IPS DF 4.7 (cell line): ENCODE measurements at regions not wholly inside any gene's neighbourhood (a gene's known extent, or its start where the extent isn't known, plus 50 kb on each side); places are given as distances from the start of the nearest gene placed in this dataset.
"Not testable (repeated sequence)": the region's sequence is repeated elsewhere in the genome, so short reads cannot be mapped to it uniquely, and the experiment has no call there.

ENCODE experiments used
- DNase-seq: peaks from one replicate; pipeline ENCODE4 v3.0.0-alpha.2; 2013; ENCODE audit warnings: low spot score; ENCODE audit errors: extremely low read depth

DNA sequence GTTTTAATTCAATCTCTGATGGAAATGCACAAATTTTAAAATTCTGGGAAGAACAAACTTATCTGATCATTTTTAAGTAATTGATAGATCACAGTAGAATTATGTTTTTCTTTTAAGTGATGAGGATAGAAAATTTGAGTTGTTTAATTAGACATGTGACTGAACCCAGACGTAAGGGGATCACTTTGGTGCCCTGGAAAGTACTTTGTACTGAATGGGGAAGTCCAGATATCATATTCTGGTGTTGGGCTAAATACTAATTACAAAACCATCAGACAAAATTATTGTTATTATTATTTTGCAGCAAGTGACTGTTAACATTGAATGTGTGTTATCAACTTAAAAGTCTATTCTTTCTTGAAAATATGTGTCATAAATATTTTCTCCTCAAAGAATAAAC, 994.6 kb downstream of the TSN start:
- DNase-seq, result no peak

DNA sequence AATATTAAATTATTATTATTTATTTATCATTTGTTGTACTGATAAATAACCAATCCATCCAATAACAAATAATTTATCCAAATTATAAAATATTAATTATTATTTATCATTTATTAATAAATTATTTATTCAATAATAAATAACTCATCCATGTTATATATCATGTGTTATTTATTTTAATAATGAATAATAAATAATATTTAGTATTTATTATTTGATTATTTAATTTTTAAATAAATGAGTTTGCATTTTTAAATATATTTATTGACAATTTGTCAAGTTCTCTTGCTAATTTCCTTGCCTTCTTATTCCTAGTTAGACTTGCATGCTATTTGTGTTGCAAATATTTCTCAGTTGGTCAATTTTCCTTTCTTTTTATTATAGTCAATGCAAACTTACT, 995.4 kb downstream of the TSN start:
- DNase-seq, result no peak

DNA sequence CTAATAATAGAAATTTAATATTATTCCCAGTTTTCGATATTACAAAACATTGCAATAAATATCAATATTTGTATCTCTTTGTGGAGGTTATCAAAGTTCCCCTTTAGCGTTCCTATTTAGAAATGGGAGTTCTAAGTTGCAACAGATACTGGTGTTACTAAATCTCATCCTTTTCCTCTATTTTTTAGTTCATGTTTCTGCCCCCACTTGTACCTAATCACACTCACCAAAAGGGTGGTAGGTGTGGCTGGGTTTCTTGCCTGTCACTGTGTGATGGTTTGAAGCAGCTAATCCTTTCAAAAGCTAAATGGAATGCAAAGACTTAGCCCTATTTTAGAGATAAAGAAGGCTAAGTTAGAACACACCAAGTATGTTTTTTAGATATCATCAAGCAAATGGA, 997.9 kb downstream of the TSN start:
- no peak for DNase-seq

DNA sequence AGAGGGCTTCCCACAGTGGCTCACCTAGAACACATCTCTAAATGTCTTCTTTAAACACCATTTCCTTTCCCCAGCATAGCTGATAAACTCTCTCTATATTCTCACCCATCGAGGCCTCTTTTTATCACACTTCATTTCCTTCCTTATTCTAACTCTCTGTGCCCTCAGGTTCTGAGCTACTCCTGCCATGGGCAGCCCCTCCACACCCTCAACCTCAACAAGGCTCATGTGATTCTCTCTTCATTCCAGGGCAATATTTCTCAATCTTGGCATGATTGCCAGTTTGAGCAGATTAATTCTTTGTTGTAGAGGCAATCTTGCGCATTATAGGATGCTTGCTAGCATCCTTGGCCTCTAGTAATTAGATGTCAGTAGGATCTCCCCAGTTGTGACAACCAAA, 999.1 kb downstream of the TSN start:
- no peak for DNase-seq

DNA sequence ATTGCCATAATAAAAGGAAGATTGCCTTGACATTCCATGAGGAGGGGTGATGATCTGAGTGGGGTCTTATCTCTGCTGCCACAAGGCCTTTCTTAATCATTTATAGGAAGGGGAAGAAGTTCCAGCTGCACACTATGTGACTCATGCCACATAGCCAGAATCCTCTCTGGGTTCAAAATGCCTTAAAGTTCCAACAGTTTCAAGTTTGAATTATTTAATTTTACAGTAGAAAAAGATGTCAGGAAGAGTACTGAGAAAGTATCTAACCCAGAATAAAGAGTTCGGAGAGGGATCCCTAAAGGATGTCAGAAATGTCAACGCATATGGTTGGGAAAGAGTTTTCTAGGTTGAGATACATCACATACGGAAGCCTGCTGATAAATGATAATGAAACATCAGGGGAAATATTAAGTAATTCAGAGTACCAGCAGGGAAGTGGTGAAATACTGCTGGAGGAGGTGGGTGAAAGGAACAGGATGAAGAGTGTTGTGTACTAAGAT, 999.9 kb downstream of the TSN start:
- no peak for DNase-seq

DNA sequence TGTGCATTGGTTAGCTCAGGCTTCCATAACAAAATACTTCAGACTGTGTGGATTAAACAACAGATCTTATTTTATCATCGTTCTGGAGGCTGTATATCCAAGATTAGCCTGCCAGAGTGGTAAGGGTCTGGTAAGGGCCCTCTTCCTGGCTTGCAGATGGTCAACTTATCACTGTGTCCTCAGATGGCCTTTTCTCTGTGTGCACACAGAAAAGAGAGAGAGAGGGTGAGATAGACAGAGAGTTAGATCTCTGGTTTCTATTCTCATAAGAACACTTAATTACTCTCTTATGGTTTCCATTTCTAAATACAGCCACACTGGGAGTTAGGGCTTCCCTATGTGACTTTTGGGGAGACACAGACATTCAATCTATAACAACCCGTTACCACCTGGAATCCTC, 1003.5 kb downstream of the TSN start:
- no peak for DNase-seq

DNA sequence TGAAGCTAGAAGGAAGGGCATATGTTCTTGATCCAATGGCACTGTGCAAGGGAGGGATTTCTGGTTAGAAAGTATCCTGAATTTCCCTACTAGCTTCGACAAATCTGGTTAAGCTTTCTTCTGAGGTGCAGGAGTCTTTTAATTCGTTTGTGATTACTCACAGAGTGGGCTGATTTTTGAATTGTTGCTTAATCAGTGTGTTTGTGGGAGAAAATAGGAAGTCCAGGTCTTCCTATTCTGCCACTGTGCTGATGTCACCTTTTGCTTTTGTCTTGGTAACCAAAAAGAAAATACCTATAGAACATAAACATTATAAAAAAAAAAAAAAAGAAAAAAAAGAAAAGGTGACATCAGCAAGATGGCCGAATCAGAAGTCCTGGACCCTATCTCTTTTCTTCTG, 1008.6 kb downstream of the TSN start:
- DNase-seq, result no peak

DNA sequence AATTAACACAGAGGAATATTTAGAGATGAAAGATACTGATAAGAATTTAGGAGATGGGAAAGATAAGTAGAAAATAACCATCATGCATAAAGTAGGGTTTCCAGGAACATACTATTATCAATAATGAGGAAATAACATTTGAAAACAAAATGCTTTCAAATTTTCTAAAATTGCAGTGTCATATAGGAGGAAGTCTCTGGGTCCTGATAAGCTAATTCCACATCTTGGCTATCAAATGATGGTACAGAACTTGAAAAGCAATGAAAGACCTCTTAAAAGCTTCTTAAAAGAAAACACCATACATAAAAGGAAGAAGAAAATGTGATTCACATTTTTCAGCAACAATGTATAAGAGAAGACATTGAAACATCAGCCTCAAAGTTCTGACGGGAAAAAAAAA, 1024.8 kb downstream of the TSN start:
- DNase-seq, result no peak

DNA sequence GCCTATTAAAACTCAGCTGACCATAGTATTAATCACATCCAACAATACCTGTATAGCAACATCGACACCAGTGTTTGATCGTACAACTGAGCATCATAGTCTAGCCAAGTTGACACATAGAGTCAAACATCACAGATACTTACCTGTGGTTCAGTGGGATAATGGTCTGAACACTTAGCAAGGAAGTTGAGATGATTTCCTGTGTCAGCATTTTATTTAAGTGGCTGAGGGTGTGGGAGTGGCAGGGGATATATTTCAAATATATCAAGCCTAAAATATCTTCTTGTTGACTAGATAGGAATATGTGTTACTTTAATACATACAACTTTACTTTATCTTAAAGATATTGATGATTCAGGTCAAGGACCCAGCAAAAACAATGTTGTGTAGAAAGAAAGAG, 1038.6 kb downstream of the TSN start:
- no peak for DNase-seq

DNA sequence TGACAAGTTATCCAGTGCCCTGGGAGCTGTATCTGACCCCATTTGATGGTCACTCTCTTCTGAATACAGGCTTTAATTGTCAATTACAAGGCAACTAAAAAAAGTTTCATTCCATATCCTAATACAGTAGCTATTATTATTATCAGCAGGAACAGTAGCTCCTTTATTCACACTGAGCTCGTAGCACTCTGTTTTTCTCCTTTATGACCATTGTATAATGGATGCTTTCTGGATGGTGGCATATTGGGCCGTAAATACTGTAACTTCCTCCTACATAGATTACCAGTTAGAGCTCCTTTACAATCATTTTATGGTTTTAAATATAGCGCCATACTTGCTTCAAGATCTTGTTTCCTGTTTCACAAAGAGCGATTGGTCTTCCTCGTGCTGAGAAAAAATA, 1040.3 kb downstream of the TSN start:
- DNase-seq, result no peak

DNA sequence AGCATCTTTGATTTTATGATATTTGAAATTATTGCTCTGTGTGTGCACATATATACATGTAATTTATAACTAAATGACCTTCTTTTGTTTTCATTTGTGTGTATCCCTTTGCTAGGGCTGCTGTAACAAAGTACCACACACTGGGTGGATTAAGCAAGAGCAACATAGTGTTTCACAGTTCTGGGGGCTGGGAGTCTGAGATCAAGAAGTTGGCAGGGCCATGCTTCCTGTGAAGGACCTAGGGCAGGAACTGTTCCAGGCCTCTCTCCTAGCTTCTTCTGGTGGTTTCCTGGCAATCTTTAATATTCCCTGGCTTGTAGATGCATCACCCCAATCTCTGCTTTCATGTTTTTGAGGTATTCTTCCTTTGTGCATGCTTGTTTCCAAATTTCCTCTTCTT, 1043.9 kb downstream of the TSN start:
- DNase-seq, result no peak

DNA sequence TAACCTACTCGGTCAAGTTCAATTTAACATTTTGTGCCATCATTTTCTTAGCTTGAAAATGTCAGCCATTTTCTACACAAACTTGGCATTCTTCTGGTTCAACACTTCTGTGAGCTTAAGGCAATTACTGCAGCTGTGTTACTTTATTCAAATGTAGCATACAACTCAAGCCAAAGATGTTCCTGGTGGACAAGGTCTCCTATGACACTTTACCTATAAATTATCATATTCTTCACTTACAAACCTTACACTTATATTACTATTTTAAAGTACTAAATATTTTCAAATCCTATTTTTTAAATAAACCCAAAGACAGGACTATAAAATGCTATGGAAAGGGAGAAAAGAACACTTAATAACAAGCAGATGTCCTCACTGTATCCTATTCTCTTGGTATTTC, 1045.3 kb downstream of the TSN start:
- DNase-seq, result no peak

DNA sequence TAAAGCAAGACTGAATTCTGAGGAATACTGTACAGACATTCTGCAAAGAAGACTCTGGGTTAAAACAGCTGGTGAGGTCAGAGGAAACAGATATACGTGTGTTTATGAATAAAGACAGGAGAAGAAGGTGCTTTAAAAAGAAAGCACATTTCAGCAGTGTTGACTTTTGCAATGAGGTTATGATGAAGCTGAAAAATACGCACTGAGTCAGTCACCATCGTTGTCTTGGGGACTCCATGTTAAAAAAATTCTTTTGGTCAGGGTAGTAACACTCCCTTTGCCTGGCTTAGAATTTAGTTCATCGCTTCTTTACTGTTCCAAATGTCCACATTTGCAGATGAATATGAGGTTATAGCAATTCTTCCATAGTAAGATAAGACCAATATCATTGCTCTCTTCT, 1049.0 kb downstream of the TSN start:
- no peak for DNase-seq

DNA sequence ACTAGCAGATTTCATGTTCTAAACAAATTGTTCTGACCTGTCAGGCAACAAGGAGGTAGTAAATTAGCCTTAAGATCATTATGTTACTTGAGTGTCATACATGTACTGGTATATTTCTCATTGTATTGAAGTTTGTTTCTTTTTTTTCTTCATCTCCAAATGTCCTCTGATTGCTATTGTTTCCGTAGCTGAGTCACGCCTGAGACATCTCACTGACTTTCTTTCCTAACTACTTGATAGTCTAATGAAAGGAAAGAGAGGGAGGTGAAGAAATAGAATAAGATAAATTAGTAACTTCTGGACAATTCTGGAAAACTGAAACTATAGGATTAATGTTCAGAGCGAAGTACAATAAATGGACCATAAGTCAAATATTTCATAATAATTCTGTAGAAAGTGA, 1049.9 kb downstream of the TSN start:
- DNase-seq, result no peak

DNA sequence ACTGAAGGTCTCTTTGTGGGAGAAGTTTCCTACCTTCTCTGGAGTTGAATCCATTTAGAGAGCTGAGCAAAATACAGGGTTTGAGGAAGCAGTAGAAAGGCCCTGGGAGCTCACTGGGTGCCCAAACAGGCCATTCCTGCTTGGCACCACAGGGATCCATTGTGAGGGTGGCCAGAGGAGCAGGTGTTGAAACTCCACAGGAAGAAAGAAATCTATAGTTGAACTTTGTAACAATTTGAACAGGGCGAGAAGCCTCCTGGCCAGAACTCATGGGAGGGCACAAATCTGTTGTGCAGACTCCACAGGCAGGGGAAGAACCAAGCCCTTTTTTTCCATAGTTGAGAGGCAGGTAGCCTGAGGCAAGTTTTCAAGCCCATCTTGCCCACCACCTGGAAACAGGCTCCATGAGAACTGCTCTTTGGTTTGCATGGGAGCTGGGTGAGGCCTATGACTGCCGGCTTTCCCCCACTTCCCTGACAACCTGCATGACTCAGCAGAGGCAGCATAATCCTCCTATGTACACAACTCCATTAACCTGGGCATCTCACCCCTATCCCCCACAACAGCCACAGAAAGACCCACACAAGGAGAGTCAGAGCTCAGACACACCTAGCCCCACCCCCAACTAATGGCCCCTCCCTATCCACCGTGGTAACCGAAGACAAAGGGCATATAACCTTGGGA, 1053.0 kb downstream of the TSN start:
- DNase-seq, result no peak

DNA sequence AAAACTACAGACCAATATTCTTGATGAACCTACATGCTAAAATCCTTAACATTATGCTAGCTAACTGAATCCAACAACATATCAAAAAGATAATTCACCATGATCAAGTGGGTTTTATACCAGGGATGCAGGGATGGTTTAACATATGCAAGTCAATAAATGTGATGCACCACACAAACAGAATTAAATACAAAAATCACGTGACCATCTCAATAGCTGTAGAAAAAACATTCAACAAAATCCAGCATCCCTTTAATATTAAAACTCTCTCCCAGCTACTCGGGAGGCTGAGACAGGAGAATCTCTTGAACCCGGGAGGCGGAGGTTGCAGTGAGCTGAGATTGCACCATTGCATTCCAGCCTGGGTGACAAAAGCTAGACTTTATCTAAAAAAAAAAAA, 1056.8 kb downstream of the TSN start:
- DNase-seq, result not testable (repeated sequence)

DNA sequence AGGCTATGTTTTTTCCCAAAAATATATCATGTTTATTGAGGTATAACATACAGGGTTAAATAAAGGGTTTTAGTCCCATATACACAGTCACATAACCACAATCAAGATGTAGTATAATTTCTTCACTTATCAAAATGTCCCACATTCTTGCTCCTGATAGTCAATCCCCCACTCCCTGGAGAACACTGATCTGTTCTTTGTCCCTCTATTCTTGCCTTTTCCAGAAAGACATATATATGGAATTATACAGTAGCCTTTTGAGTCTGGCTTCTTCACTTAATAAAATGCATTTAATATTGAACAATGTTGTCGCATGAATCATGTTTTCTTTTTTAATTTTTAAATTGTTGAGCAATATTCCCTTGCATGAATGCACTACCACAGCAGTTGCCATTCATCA, 1059.7 kb downstream of the TSN start:
- DNase-seq, result no peak

DNA sequence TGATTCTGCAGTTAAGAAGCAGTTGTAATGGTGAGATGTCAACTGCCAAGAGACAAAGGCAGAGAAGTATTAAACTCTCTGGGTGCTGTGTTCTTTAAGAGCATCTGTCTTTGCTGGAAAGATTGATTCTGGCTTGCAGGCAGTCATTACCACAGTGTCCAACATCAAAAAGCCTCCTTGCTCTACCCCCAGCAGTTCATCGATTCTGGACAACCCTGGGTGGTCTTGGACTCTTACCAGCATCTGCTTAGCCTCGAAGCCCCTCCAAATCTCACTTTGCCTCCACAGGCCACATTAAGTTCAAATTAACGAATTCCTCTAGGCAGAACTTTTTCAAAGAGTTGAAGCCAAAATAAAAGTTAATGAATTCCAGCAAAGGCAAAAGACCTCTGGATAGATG, 1061.4 kb downstream of the TSN start:
- no peak for DNase-seq

DNA sequence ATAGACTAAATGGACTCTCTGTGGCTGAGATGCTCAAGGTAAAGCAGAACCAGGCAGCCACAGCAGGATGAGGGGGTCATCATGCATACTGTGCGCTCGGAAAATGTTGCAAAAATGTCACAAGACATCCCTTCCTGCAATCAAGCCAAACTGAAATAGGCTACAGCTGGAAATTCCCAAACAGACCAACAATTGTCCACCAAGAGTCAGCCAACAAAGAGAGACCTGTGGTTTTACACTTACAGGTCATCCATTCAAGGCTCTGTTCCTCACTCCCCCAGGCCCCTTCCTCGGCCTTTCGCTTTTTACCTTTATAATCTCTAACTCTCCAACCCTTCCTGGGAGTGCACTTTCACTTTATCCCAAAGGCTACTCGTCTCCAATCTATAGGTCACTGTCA, 1066.9 kb downstream of the TSN start:
- no peak for DNase-seq

DNA sequence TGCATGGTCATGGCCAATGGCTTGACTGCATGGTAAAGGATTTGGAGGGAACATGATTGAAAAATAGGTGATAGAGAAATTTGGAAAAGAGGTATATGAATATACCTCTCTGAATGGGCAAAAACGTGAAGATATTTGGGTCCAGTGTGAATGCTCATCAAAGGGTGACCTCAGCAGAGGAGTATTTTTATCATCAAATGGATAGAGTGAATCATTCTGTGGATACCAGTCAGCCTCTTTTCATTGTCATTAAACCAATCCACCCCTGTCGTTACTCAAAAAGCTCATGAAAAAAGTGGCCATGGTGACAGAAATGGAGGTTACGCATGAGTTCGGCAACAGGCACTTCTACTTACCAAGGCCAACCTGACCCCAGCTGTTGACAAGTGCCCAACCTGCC, 1074.7 kb downstream of the TSN start:
- DNase-seq, result no peak

DNA sequence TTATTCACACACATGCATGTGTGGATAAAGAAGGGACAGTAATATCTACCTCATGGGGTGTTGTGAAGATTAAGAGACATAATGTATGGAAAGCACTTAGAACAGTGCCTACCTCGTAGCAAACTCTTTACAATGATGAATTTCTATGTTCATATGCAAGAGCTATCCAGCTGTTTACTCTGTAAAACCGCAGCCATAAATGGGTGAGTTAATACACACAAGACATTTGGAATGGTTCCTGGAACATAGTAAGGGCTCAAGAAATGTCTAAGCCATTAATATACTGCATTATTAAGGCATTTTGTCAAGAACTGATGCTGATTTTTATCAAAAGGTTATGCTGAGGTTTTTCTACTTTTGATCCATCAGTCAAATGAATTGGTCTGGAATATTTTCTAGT, 1076.2 kb downstream of the TSN start:
- no peak for DNase-seq

DNA sequence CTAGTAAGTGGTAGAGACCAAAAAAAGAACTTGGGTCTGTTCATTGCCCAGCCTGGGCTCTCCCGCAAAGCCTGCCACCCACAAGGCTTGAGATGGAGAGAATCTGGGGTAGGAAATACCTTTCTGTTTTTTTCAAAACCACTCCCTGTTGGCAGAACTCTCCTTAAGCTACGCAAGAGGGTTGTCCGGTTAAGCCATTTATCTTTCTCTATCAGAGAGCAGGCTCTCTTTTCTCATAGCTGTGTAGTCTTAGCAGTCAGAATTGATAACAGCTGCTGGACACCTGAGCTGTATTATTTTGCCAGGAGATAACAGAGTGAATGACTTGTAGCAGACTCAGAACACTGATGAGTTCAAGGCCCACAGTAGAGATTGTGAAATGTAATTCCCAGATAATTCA, 1088.1 kb downstream of the TSN start:
- no peak for DNase-seq

DNA sequence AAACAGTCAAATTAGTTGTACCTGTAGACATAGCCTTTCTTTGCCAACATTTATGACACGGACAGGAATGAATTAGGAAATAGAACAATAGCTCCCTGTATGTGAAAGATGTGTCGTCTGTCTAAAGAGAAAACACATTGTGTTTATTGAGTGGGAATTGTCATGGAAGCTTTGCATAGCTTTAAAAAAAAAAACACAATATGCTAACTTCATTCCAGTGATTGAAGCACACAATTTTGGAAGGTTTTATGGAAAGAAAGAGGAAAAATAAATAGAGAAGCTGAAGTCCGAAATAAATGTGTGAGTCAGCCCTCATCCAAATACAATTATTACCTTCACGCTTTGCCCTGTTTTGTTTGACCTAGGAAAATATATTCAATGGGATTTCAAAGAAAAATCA, 1095.7 kb downstream of the TSN start:
- no peak for DNase-seq

DNA sequence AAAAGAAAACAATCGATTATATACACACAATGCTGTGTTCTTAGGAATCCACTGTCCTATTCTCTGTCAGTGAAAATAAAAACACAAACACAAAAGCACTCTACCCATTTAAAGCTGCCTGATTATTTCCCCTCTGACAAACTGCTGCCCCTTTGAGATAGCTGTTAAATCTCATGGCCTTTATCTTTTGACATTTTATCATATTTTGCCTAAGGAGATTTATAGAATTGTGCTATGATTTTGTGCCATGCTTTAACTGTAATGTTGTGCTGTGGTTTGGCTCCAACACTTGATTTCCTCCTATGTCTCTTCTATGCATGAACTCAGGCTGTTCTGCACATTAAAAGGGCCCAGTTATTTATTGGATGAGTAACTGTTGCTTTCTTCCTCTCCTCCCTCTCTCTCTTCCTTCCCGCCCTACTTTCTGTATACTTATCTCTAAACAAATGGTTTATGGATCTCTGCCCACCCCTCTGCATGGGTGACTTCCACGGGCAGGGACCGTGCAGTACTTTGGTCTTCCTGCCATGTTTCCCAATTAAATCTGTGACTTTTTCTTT, 1096.6 kb downstream of the TSN start:
- no peak for DNase-seq
